BE2C (cell line): ENCODE measurements at regions not wholly inside any gene's neighbourhood (a gene's known extent, or its start where the extent isn't known, plus 50 kb on each side); places are given as distances from the start of the nearest gene placed in this dataset.

Source experiments
- DNase-seq: peaks from one replicate; pipeline ENCODE4 v3.0.0-alpha.2; 2020
- H3K27me3 ChIP-seq: fragments of 250-450 bp; sonication (Bioruptor Pico); 2 replicates; pipeline ENCODE4 v1.5.1; 2020; ENCODE audit warnings: mild to moderate bottlenecking
- H3K36me3 ChIP-seq: fragments of 250-450 bp; sonication (Bioruptor Pico); 2 replicates; pipeline ENCODE4 v1.5.1; 2020; ENCODE audit warnings: mild to moderate bottlenecking
- H3K4me1 ChIP-seq: fragments of 250-450 bp; sonication (Bioruptor Pico); 2 replicates; pipeline ENCODE4 v1.5.1; 2020
- H3K4me3 ChIP-seq: 2 replicates; pipeline ENCODE4 v1.5.1; 2011; ENCODE audit warnings: low read depth, low read length
- H3K9me3 ChIP-seq: fragments of 250-450 bp; sonication (Bioruptor Pico); 2 replicates; pipeline ENCODE4 v1.5.1; 2020
- TF ChIP-seq, protein P1 (sequence below): IDR thresholded peaks from 2 replicates; pipeline ENCODE4 v1.5.1; 2012; ENCODE audit warnings: mild to moderate bottlenecking, low read depth, low read length

DNA sequence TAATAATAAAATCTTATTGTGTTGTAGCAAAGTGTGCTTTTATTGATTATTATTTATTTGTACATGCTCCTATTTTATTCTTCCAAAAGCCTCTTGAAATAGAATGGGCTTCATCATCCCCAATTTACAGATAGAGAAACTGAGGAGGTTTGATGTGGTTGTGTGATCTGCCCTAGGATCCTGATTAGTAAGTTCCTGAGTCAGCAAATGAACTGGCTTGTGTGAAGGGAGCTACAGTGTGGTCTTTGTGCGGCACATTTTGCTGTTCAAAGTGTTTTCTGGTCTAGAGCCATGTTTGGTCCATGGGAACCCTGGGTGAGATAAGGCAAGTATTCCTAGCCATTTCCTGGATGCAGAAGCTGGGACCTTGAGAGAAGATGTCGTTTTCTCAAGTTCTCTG is 326.9 kb downstream of the MEIS1 start:
- H3K4me1 ChIP-seq, result no peaks in the 10 kb centered on the region
- DNase-seq, result no peak
- no peaks in the 10 kb centered on the region for H3K9me3 ChIP-seq
- TF ChIP-seq, protein P1, sequence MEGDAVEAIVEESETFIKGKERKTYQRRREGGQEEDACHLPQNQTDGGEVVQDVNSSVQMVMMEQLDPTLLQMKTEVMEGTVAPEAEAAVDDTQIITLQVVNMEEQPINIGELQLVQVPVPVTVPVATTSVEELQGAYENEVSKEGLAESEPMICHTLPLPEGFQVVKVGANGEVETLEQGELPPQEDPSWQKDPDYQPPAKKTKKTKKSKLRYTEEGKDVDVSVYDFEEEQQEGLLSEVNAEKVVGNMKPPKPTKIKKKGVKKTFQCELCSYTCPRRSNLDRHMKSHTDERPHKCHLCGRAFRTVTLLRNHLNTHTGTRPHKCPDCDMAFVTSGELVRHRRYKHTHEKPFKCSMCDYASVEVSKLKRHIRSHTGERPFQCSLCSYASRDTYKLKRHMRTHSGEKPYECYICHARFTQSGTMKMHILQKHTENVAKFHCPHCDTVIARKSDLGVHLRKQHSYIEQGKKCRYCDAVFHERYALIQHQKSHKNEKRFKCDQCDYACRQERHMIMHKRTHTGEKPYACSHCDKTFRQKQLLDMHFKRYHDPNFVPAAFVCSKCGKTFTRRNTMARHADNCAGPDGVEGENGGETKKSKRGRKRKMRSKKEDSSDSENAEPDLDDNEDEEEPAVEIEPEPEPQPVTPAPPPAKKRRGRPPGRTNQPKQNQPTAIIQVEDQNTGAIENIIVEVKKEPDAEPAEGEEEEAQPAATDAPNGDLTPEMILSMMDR, result no peak
- no peaks in the 10 kb centered on the region for H3K27me3 ChIP-seq
- H3K36me3 ChIP-seq, result no peaks in the 10 kb centered on the region
- H3K4me3 ChIP-seq, result no peak overlapping the region

DNA sequence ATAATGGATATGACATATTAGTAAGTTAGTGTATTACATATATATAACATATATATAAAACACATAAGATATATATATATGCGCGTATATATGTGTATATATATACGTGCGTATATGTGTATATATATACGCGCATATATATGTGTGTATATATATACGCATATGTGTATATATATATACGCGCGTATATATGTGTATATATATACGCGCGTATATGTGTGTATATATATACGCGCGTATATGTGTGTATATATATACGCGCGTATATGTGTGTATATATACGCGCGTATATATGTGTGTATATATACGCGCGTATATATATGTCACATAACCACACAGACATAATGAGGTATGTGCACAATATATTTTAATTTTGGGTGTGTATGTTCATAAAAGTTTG is 327.8 kb downstream of the MEIS1 start:
- no peaks in the 10 kb centered on the region for H3K9me3 ChIP-seq
- no peaks in the 10 kb centered on the region for H3K4me1 ChIP-seq
- H3K4me3 ChIP-seq, result no peak overlapping the region
- H3K27me3 ChIP-seq, result no peaks in the 10 kb centered on the region
- no peaks in the 10 kb centered on the region for H3K36me3 ChIP-seq
- TF ChIP-seq, protein P1, result no peak
- DNase-seq, result no peak

DNA sequence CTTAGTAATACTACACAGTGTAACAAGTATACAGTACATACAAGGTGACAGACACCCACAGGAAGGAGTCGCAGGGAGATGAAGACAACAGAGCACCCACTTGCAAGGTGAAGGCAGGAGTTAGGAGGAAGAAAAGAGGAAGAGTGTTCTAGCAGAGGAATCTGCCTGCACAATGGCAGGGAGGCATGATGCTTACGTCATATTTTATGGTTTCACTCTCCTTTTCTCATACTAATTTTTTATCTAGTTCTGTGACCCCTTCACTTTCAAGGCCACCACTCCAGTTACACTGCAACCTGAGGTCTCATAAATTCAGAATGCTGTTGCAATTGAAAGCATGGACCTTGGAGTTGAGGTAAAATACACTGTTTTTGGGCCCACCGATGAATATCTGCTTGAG is 331.7 kb downstream of the MEIS1 start:
- no peak for DNase-seq
- Histone ChIP-seq H3K36me3 (no peaks in the 10 kb centered on the region), H3K4me1 (no peaks in the 10 kb centered on the region), H3K9me3 (no peaks in the 10 kb centered on the region), H3K27me3 (no peaks in the 10 kb centered on the region), H3K4me3 (no peak overlapping the region)
- TF ChIP-seq, protein P1, result no peak

DNA sequence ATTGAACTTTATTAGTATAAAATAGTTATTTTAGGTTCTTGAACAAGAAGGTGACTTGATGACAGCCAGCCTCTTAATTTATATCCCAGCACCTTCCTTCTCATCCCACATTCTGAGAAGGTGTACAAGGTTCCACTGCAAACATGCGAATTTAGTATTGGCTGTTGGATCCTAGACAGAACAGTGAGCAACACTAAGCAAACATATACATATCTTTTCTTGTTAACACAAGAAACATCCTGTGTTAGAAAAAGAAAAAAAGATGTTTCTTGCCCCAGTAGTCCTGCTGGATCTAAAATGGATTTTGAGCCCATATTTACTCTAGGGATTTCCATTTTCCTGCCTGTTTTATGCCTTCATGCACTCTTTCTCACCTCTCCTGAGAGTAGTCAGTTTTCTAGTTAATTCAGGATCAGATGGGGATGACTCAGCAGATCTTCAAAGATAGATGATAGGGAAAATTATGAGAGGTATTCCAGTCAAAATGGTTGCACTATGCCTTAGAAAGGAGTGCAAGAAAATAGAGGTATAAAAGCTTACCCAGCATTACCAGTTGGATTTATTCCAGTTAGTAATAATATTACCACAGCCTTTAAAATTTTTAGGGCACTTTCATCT is 336.5 kb downstream of the MEIS1 start:
- no peak for DNase-seq
- H3K4me3 ChIP-seq, result no peak overlapping the region
- TF ChIP-seq, protein P1, result no peak
- no peaks in the 10 kb centered on the region for H3K27me3 ChIP-seq
- H3K4me1 ChIP-seq, result no peaks in the 10 kb centered on the region
- no peaks in the 10 kb centered on the region for H3K9me3 ChIP-seq
- H3K36me3 ChIP-seq, result no peaks in the 10 kb centered on the region

DNA sequence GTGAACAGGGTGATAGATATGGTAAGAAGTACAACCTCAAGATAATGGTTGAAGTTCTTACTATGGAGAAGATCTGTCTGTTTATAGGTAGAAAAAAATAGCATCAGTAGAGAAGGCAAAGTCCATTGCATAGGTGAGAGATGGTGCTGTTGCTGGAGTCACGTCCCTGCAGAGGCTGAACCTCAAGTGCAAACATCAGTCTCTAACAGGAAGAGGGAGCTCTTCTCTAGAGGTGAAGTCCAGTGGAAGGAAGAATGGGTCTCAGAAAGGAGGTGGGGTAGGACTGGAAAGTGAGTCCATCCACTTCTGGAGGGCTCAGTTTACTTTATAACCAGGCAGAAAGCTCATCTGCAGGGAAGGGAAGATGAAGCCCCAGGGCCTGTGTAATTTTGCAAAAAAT is 337.7 kb downstream of the MEIS1 start:
- no peak for DNase-seq
- no peaks in the 10 kb centered on the region for H3K4me1 ChIP-seq
- H3K27me3 ChIP-seq, result no peaks in the 10 kb centered on the region
- no peaks in the 10 kb centered on the region for H3K9me3 ChIP-seq
- TF ChIP-seq, protein P1, result no peak
- no peaks in the 10 kb centered on the region for H3K36me3 ChIP-seq
- H3K4me3 ChIP-seq, result no peak overlapping the region

DNA sequence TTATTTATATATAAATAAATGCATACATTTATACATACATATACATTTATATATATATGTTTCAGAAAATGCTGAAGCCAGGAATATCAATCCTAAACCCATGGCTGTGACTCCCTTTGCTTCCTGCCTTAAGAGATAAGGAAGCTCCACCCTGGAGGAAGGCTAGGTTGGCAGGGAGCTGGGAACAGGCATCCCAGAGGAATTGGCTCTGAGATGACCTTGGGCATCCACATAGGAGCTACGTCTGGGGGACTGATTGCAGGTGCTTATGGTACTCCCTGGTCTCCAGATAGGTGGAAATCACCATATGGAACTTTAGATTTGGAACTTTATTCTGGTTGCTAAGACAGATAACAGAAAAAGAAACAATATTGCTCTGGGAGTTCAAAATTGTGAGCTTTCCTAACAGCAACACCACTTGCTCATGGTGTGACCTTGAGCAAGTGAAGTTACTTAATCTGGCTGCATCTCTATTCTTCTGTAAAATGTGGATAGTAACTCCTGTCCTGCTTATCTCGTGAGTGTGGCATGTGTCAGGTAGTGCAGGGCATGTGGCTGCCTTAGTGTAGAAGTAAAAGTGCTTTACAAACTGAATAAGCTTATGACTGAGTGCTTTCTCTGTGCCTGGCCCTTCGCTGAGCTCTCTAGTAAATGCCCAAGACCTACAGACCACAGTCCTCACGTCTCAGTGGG is 341.0 kb downstream of the MEIS1 start:
- Histone ChIP-seq H3K9me3 (no peaks in the 10 kb centered on the region), H3K4me3 (no peak overlapping the region), H3K36me3 (no peaks in the 10 kb centered on the region), H3K27me3 (no peaks in the 10 kb centered on the region), H3K4me1 (no peaks in the 10 kb centered on the region)
- TF ChIP-seq, protein P1, result no peak
- DNase-seq, result peak; percentile 5
